ENCODE measurements at regions not wholly inside any gene's neighbourhood (a gene's known extent, or its start where the extent isn't known, plus 50 kb on each side); places are given as distances from the start of the nearest gene placed in this dataset.
"Not testable (repeated sequence)": the region's sequence is repeated elsewhere in the genome, so short reads cannot be mapped to it uniquely, and the experiment has no call there.

DNA sequence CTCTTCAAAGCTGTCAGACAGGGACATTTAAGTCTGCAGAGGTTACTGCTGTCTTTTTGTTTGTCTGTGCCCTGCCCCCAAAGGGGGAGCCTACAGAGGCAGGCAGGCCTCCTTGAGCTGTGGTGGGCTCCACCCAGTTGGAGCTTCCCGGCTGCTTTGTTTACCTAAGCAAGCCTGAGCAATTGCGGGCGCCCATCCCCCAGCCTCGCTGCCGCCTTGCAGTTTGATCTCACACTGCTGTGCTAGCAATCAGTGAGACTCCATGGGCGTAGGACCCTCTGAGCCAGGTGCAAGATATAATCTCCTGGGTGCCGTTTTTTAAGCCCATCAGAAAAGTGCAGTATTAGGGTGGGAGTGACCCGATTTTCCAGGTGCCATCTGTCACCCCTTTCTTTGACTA lies 582.6 kb upstream of the TPK1 start:
- H4K20me1 ChIP-seq (replicated peaks; ENCODE audit: insufficient read depth); H2AFZ ChIP-seq; H3F3A ChIP-seq (replicated peaks; ENCODE audit: low read depth); H3K27ac Mint-ChIP-seq; H3K4me3 ChIP-seq; H3K4me2 ChIP-seq; H3K9me2 ChIP-seq (ENCODE audit: insufficient read depth); DNase-seq (ENCODE audit: low spot score); H3K27me3 Mint-ChIP-seq (ENCODE audit: insufficient read depth, low read depth, poor library complexity); H3K4me1 Mint-ChIP-seq; H3K27ac ChIP-seq (ENCODE audit: low read depth); H3K4me3 Mint-ChIP-seq; H3K4me1 ChIP-seq (ENCODE audit: insufficient read depth); H3K36me3 ChIP-seq (ENCODE audit: insufficient read depth); H3K27me3 ChIP-seq (ENCODE audit: insufficient read depth); ATAC-seq; H3K79me2 ChIP-seq (replicated peaks; ENCODE audit: insufficient read depth): not testable (repeated sequence)
- H3K9me3 Mint-ChIP-seq = peaks cover 86% of the 10 kb centered on the region
- peaks cover 20% of the 10 kb centered on the region; the same call in 2 of the 3 replicates for H3K36me3 Mint-ChIP-seq (ENCODE audit: low read depth)

DNA sequence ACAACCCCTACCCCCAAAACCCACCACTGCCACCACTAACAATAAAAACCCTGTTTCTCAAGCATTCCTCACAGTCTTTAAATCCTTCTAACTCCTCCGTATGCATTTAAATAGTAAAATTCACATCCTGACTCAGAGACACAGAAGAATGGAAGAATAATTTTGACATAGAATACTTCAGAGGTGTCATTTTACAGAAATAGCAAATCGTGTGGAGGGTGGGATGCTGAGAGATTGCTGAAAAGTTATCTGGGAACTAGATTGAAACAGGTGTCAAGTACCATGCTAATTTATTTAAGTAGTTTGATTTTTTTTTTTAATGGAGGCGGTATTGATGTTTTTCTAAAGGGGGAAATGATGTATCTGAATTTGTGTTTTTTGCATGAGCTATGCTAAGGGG lies 575.2 kb upstream of the TPK1 start:
- DNase-seq (ENCODE audit: low spot score) (no peak), ATAC-seq (no peak)
- Histone ChIP-seq H4K20me1 (replicated peaks; ENCODE audit: insufficient read depth) (no peaks in the 10 kb centered on the region), H3K36me3 (ENCODE audit: insufficient read depth) (peaks cover 9% of the 10 kb centered on the region; the same call in 1 of the 2 replicates), H3K9me2 (ENCODE audit: insufficient read depth) (no peaks in the 10 kb centered on the region), H3F3A (replicated peaks; ENCODE audit: low read depth) (no peaks in the 10 kb centered on the region), H3K4me1 (ENCODE audit: insufficient read depth) (no peaks in the 10 kb centered on the region), H2AFZ (no peak overlapping the region), H3K79me2 (replicated peaks; ENCODE audit: insufficient read depth) (no peaks in the 10 kb centered on the region), H3K4me2 (no peak overlapping the region), H3K27me3 (ENCODE audit: insufficient read depth) (no peaks in the 10 kb centered on the region), H3K4me3 (no peak overlapping the region), H3K27ac (ENCODE audit: low read depth) (no peak overlapping the region)
- H3K4me3 Mint-ChIP-seq = no peak overlapping the region
- H3K4me1 Mint-ChIP-seq = no peaks in the 10 kb centered on the region; the same call in 2 of the 3 replicates
- TF ChIP-seq EZH2phosphoT487 (IDR thresholded peaks at IDR 0.05; ENCODE audit: unreplicated experiment) (no peak), STAT1 (IDR thresholded peaks at IDR 0.05; ENCODE audit: unreplicated experiment) (no peak), CREB1 (CRISPR knock-in tag; IDR thresholded peaks at IDR 0.05; ENCODE audit: low read depth) (no peak), ZNF114 (CRISPR knock-in tag; IDR thresholded peaks at IDR 0.05) (no peak), EZH2 (IDR thresholded peaks at IDR 0.05; ENCODE audit: low read depth, unreplicated experiment) (no peak), JUNB (IDR thresholded peaks at IDR 0.05; ENCODE audit: unreplicated experiment) (no peak), ZNF331 (CRISPR knock-in tag; IDR thresholded peaks at IDR 0.05; ENCODE audit: low read depth) (no peak), ZNF462 (CRISPR knock-in tag; IDR thresholded peaks at IDR 0.05) (no peak), NANOG (IDR thresholded peaks at IDR 0.05; ENCODE audit: borderline replicate concordance) (no peak)
- TF ChIP-seq, protein P1, sequence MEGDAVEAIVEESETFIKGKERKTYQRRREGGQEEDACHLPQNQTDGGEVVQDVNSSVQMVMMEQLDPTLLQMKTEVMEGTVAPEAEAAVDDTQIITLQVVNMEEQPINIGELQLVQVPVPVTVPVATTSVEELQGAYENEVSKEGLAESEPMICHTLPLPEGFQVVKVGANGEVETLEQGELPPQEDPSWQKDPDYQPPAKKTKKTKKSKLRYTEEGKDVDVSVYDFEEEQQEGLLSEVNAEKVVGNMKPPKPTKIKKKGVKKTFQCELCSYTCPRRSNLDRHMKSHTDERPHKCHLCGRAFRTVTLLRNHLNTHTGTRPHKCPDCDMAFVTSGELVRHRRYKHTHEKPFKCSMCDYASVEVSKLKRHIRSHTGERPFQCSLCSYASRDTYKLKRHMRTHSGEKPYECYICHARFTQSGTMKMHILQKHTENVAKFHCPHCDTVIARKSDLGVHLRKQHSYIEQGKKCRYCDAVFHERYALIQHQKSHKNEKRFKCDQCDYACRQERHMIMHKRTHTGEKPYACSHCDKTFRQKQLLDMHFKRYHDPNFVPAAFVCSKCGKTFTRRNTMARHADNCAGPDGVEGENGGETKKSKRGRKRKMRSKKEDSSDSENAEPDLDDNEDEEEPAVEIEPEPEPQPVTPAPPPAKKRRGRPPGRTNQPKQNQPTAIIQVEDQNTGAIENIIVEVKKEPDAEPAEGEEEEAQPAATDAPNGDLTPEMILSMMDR (conservative IDR thresholded peaks at IDR 0.05; ENCODE audit: low read depth in 2 of 2) = no peak
- TF ChIP-seq, protein P2, sequence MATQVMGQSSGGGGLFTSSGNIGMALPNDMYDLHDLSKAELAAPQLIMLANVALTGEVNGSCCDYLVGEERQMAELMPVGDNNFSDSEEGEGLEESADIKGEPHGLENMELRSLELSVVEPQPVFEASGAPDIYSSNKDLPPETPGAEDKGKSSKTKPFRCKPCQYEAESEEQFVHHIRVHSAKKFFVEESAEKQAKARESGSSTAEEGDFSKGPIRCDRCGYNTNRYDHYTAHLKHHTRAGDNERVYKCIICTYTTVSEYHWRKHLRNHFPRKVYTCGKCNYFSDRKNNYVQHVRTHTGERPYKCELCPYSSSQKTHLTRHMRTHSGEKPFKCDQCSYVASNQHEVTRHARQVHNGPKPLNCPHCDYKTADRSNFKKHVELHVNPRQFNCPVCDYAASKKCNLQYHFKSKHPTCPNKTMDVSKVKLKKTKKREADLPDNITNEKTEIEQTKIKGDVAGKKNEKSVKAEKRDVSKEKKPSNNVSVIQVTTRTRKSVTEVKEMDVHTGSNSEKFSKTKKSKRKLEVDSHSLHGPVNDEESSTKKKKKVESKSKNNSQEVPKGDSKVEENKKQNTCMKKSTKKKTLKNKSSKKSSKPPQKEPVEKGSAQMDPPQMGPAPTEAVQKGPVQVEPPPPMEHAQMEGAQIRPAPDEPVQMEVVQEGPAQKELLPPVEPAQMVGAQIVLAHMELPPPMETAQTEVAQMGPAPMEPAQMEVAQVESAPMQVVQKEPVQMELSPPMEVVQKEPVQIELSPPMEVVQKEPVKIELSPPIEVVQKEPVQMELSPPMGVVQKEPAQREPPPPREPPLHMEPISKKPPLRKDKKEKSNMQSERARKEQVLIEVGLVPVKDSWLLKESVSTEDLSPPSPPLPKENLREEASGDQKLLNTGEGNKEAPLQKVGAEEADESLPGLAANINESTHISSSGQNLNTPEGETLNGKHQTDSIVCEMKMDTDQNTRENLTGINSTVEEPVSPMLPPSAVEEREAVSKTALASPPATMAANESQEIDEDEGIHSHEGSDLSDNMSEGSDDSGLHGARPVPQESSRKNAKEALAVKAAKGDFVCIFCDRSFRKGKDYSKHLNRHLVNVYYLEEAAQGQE (IDR thresholded peaks at IDR 0.05; ENCODE audit: unreplicated experiment) = no peak
- no peaks in the 10 kb centered on the region for H3K27me3 Mint-ChIP-seq (ENCODE audit: insufficient read depth, low read depth, poor library complexity)
- H3K9me3 Mint-ChIP-seq = peaks cover 80% of the 10 kb centered on the region
- peaks cover 6% of the 10 kb centered on the region for H3K36me3 Mint-ChIP-seq (ENCODE audit: low read depth)
- no peak overlapping the region for H3K27ac Mint-ChIP-seq

Measured in GM23338 (cell line).